Prostate gland (tissue), 2 donors: ENCODE measurements at regions not wholly inside any gene's neighbourhood (a gene's known extent, or its start where the extent isn't known, plus 50 kb on each side); places are given as distances from the start of the nearest gene placed in this dataset.

Experiments
- CTCF ChIP-seq, 4 experiments: fragments of 200-600 bp in 2 of 4; fragments of 450-650 bp in 2 of 4; sonication (generic) in 2 of 4; IDR thresholded peaks; 1 replicate in 3 of 4; 2 replicates in 1 of 4; pipeline ENCODE4 v1.5.1; 2016 to 2019; ENCODE audit warnings: antibody characterized with exemption in 4 of 4, mild to moderate bottlenecking in 2 of 4, moderate library complexity in 2 of 4
- POLR2A ChIP-seq: fragments of 450-650 bp; IDR thresholded peaks from one replicate; pipeline ENCODE4 v1.6.1; 2016; ENCODE audit warnings: antibody characterized with exemption, mild to moderate bottlenecking
- POLR2AphosphoS5 ChIP-seq: sonication (generic); formaldehyde crosslinking; IDR thresholded peaks from one replicate; pipeline ENCODE4 v1.6.1; 2017; ENCODE audit warnings: antibody characterized with exemption

- no peak for TF ChIP-seq CTCF (IDR thresholded peaks at IDR 0.05)
- no peak for TF ChIP-seq POLR2A
- TF ChIP-seq POLR2AphosphoS5, result no peak
These were observed 458.7 kb downstream of the RNF144A start for GRCh38 chr2:7375901-7376300.
